ENCODE measurements at regions not wholly inside any gene's neighbourhood (a gene's known extent, or its start where the extent isn't known, plus 50 kb on each side); places are given as distances from the start of the nearest gene placed in this dataset.

DNA sequence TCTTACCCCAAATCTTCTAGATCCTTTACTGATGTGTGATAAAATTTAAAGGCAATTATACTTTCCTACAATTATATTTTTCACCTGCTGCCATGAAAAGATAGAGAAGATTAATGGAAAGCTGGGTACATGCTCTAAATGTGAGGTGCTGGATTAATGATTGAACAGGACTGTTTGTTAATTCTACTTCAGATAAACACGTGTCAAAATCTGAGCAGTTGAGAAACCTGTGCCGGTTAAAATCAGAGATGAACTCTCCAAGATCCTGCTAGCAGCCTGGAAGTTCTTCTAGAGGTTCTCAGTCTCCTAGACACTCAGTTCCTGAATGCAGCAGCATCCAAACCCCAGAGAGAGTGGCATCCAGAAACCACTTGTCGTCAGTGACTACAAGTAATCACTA is 69.2 kb downstream of the INHBA start:
- DNase-seq, result no peak

GRCh38 chr7:41630741-41631140 is 72.1 kb downstream of the INHBA start:
- no peak for DNase-seq

DNA sequence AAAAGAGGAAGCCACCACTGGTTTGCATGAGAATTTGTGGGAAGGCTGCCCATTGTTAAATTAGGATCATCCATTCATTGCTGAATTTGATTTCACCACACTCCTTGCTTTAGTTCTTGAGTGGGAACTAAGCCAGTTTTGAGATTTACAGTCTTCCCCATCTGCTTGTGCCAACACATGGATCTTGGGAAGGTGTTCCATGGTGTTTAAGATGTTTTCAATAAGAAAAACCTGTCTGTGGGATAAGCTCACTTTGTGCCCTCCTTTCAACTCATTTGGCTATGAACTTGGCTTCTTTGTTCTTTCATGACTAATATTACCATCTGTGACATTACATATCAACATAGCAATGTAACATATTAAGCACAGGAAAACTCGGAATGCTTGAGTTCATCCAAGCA is 73.2 kb downstream of the INHBA start:
- DNase-seq, result no peak

GRCh38 chr7:41628901-41629300 is 74.0 kb downstream of the INHBA start:
- no peak for DNase-seq

DNA sequence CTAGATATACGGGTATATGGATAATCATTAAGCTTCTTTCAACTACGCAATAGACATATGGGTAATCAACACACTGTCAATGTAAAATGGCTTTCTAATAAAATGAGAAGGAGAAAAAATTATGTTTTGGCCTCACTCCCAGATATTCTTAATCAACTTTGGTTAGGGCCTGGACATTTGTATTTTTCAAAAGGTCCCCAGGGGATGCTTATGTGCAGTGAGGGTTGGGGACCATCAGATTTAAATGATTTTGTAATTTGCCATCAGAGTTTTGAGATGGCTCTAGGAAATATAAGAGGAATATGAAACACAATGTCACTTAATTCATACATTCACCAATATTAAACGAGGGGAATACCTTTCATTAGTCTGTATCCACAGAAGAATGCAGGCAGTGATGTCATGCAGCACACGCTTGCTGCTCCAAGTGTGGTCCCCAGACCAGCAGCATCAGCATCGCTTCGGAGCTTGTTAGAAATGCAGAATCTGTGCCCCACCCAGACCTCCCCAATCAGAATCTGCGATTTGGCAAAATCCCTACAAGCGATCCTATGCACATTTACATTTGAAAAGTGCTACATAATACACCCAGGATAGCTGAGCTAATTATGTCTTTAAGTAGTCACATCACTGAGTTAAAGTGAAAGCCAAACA is 75.1 kb downstream of the INHBA start:
- DNase-seq, result no peak

DNA sequence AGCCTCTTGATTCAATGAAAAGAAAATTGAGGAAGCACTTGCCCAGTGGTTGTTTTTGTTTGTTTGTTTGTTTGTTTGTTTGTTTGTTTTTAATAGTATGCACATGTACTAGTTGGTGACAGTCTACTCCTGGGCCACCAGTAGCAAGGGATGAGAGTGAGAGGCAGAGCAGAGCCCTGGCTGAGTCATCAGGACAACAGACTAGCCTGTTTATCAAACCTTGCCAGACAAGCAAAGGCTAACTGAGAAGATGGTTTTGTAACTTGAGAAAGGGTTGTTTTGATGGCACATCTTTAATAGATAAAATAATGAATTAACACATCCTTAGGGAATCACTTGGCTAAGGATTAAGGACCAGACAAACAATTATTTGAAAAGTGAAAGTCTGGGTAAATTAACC is 78.1 kb downstream of the INHBA start:
- no peak for DNase-seq

GRCh38 chr7:41621953-41622831 is 80.7 kb downstream of the INHBA start:
- no peak for DNase-seq

DNA sequence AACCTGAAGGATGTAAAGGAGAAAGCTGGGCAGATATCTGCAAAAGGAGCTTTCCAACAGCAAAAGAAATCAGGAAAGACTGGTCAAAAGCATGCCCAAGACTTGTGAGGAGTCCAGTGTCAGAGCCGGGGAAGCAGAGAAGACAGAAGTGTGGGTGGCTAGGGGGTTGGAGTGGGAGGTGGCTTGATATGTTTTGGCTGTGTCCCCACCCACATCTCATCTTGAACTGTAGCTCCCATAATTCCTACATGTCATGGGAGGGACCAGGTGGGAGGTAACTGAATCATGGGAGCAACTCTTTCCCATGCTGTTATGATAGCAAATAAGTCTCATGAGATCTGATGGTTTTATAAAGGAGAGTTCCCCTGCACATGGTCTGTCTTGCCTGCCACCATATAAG is 84.9 kb downstream of the INHBA start:
- DNase-seq, result no peak

DNA sequence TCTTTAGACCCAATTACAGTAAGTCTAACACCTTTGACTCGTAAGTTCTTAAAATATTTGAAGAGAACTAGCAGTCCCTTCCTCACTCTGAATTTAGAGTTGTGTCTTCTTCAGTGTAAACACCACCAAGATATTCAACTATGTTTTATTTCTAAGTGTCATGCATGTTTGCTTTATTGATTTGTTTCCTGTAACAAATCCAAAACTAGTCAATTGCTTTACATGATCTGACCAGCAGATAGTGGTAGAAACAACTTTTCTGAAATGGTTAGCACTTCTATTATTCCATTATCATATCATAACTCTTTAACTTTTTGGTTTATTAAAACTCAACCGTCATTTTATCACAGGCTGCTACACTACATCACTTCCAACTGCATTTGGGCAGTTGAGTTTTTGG is 90.1 kb downstream of the INHBA start:
- DNase-seq, result no peak

GRCh38 chr7:41612386-41612785 is 90.5 kb downstream of the INHBA start:
- DNase-seq, result no peak

GRCh38 chr7:41608447-41608846 is 94.4 kb downstream of the INHBA start:
- no peak for DNase-seq

- no peak for DNase-seq
These were observed 98.9 kb downstream of the INHBA start for GRCh38 chr7:41603985-41604384.

- no peak for DNase-seq
These were observed 103.1 kb downstream of the INHBA start for GRCh38 chr7:41599760-41600159.

DNA sequence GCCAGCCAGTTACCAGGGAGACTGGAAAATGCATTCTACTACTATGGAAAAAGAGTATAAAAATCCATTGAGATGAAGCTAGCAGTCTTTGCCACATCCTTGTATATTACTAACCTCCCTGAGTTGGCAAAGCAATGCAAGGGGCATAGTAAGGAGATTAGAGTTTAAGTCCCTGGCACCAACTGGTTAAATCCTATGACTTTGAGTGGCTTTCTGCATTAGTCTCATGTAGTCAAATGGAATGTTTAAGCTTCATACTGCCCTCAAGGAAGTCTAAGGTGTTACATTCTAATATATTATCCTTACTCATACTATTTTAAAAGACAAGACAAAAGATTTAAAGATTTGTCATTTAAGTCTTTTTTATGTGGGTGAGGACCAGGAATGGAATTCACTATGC is 110.1 kb downstream of the INHBA start:
- DNase-seq, result no peak

DNA sequence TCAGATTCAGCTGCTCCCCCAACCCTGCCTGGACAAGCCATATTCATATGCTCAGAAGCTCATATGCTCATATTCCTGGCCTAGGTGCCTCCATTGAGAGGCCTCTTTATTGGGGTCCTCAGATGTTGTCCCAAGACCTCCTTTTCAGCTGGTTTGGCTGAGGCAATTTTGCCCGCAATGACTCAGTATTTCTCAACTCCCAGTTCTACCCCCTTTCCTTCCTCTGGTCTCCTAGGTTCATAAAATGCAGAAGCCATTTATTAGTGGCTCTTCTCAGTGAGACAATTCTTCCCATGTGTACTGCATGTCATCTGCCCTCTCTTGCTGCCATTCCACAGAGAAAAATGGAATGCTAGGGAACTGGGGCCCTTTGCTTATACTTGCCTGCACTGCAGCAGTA is 110.7 kb downstream of the INHBA start:
- no peak for DNase-seq

DNA sequence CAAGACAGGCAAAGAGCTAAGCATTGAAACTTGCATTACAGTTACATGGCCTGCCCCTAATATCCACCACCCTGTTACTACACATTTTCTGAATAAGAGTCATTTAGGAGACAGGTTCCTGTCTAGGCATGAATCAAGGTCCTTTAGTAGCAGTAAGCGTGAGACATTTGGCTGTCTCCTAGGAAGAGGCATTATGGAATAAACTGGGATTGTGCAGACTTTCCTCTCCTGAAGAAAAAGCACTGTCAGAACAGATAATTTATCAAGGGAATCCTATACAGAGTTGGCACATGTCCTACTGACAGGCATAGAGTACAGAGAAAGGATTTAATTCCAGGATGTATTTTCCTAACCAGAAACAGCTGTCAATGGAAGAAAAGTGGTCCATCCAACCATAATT is 111.9 kb downstream of the INHBA start:
- no peak for DNase-seq

GRCh38 chr7:41588341-41588740 is 114.5 kb downstream of the INHBA start:
- DNase-seq, result no peak

DNA sequence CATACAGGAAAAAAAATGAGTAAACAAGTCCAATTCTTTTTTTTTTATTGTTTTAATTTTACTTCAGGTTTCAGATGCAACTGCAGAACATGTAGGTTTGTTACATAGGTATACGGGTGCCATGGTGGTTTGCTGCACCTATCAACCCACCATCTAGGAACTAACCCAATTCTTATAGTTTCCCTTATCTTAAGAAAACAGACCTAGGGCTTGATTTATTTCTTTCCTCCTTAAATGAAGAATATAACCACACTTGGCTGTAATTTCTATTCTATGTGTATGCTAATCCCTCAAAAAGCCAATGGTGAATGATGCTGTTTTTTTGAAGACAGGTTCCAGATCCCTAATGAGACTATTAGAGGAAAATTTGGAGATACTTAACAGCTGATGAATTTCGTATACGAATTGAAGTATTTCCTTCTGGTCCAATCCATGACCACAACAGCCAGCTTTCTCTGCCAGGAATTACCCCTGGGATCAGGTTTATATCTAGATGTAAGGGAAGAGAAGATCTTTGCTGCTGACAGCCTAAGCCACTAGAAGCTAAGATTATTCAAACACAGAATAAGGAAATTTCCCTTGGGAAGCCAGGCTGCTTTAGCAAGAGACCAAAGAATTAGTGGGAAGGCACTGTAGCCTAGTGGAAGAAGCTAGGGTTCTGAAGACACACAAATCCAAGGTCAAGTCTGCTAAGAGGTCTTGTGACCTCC is 115.8 kb downstream of the INHBA start:
- DNase-seq, result no peak

GRCh38 chr7:41584746-41585145 is 118.1 kb downstream of the INHBA start:
- no peak for DNase-seq

DNA sequence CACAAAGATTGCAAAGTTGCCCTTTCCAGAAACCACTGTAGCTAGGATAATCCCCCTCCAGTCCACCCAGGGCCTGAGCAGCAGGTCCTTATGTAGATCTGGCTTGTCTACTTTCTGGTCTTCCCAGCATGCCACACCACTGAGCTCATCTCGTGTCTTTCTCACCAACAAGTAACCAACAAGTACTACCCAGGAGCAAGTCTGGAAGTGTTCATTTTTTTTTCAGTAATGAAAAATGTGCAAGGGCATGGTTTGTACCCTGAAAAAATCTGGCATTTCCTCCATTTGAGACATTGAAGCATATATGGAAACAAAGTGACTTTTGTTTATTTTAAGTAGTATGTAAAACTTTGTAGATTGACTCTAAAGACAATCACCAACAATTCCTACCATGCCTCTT is 120.8 kb downstream of the INHBA start:
- no peak for DNase-seq

- DNase-seq, result no peak
These were observed 121.8 kb downstream of the INHBA start for GRCh38 chr7:41581041-41581440.

DNA sequence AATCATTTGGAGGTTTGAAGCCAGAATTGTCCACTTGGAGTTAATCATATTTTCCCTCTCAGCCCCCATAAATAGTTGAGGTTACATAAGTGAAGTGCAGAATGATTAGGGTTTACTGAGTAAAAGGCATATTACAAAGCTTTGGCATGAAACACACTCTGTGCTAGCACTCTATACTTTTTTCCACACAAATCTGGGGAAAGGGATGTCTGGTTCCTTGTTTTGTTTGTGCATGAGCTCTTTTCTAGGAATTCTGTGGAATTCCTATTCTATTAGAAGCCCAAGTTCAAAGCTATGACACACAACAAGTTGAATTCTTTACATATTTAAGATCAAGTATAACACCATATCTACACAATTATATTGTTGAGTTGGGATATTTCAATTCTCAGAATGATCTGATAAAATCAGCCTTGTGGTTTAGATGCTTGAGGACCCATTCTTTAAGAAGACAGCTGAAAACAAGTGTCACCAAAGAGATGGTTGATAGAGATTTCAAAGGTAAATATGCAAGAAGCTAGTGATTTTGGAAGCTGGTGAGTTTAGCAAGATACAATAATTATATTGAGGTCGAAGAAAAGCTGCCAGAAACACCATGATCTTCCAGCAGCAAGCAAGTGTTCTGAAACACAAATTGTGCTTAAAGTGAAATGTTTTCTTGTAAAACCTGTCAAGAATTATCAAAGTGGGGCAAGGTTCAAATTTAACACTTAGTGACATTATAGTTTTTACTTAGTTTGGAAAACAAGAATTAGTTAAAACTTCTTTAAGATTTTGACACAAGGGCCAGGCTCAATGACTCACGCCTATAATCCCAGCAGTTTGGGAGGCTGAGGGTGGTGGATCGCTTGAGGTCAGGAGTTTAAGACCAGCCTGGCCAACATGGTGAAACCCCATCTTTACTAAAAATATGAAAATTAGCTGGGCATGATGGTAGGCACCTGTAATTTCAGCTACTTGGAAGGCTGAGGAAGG is 122.6 kb downstream of the INHBA start:
- DNase-seq, result peak; percentile 15

DNA sequence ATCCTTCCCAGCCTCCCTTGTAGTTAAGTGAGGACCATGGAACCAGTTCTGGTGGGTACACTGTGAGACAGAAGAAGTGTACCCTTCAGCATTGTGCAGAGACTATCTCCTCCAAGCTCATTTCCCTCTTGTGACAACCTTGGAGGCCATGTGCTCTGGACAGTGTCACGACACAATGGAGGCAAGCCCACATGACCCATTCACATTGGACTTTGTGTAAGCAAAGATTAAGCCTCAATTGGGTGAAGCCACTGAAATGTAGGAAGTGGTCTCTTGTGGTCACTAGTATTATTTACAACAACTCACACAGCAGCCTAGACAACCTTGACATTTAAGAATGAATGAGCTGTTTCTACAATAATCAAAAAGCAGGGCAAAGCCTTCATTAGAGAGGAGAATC is 124.2 kb downstream of the INHBA start:
- DNase-seq, result no peak
